SK-N-SH (cell line): ENCODE measurements at regions not wholly inside any gene's neighbourhood (a gene's known extent, or its start where the extent isn't known, plus 50 kb on each side); places are given as distances from the start of the nearest gene placed in this dataset.

Experiments
- CTCF ChIA-PET: fragments of 300-600, 350-600 bp; formaldehyde crosslinking; extraction: SDS; loops from one replicate; lab custom pipeline; 2021; lab: Yijun Ruan, JAX
- POLR2A ChIA-PET: fragments of 350-600 bp; sonication (Branson Sonifier 250); formaldehyde crosslinking; extraction: SDS; loops from one replicate; lab custom pipeline; 2020; ENCODE audit warnings: antibody characterized with exemption, inconsistent platforms; lab: Yijun Ruan, JAX
- DNase-seq: peaks from one replicate; pipeline ENCODE4 v3.0.0; 2012
- H2AFZ ChIP-seq: fragments of 200-600 bp; sonication (generic); 2 replicates; pipeline ENCODE4 v1.8.1; 2016; ENCODE audit warnings: antibody characterized with exemption, mild to moderate bottlenecking, low read depth
- H3F3A ChIP-seq: fragments of 200-600 bp; sonication (generic); replicated peaks from 2 replicates; pipeline ENCODE3; 2016; ENCODE audit warnings: antibody characterized with exemption, mild to moderate bottlenecking; ENCODE audit not compliant: insufficient read depth
- H3K27ac ChIP-seq, 2 experiments: fragments of 200-500 bp in 1 of 2; fragments of 200-600 bp in 1 of 2; sonication (Bioruptor generic) in 1 of 2; sonication (generic), shearing (Covaris generic) in 1 of 2; 2 replicates each; pipeline versions ENCODE4 v1.5.1 to v1.6.1; 2014 to 2016; ENCODE audit warnings: low read depth in 2 of 2, inconsistent platforms in 1 of 2, low read length in 1 of 2, mild to moderate bottlenecking in 1 of 2, mixed read lengths in 1 of 2
- H3K27me3 ChIP-seq: fragments of 200-600 bp; sonication (generic), shearing (Covaris generic); 2 replicates; pipeline ENCODE4 v1.6.1; 2016; ENCODE audit warnings: mixed run types; ENCODE audit not compliant: insufficient read depth
- H3K36me3 ChIP-seq, 2 experiments: fragments of 200-500 bp in 1 of 2; fragments of 200-600 bp in 1 of 2; sonication (Bioruptor generic) in 1 of 2; sonication (generic) in 1 of 2; replicated peaks in 1 of 2; 2 replicates each; pipeline versions ENCODE3 to v1.5.1; 2014 to 2016; ENCODE audit warnings: low read length in 1 of 2, mild to moderate bottlenecking in 1 of 2; ENCODE audit not compliant: insufficient read depth in 2 of 2, control insufficient read depth in 1 of 2
- H3K4me1 ChIP-seq, 2 experiments: fragments of 200-500 bp in 1 of 2; fragments of 200-600 bp in 1 of 2; sonication (Bioruptor generic) in 1 of 2; sonication (generic), shearing (Covaris generic) in 1 of 2; 2 replicates each; pipeline versions ENCODE4 v1.5.1 to v1.6.1; 2014 to 2016; ENCODE audit warnings: low read depth in 1 of 2, low read length in 1 of 2, mixed run types in 1 of 2; ENCODE audit not compliant: insufficient read depth in 2 of 2, control insufficient read depth in 1 of 2
- H3K4me2 ChIP-seq: fragments of 200-600 bp; sonication (generic), shearing (Covaris generic); 2 replicates; pipeline ENCODE4 v1.6.1; 2017; ENCODE audit warnings: mixed run types
- H3K4me3 ChIP-seq, 2 experiments: fragments of 200-500 bp in 1 of 2; fragments of 200-600 bp in 1 of 2; sonication (Bioruptor generic) in 1 of 2; sonication (generic), shearing (Covaris generic) in 1 of 2; 2 replicates each; pipeline versions ENCODE4 v1.5.1 to v1.8.1; 2014 to 2016; ENCODE audit warnings: low read depth in 2 of 2, inconsistent platforms in 1 of 2, low read length in 1 of 2, mild to moderate bottlenecking in 1 of 2, mixed read lengths in 1 of 2, moderate library complexity in 1 of 2
- H3K79me2 ChIP-seq: fragments of 200-600 bp; sonication (generic); 2 replicates; pipeline ENCODE4 v1.8.1; 2017; ENCODE audit warnings: mild to moderate bottlenecking; ENCODE audit not compliant: insufficient read depth
- H3K9ac ChIP-seq: fragments of 200-600 bp; sonication (generic); 2 replicates; pipeline ENCODE4 v1.6.1; 2017; ENCODE audit warnings: mixed run types
- H3K9me2 ChIP-seq: fragments of 200-600 bp; sonication (generic); 2 replicates; pipeline ENCODE4 v1.6.1; 2017; ENCODE audit warnings: mixed run types
- H3K9me3 ChIP-seq: fragments of 200-600 bp; sonication (generic); 2 replicates; pipeline ENCODE4 v1.6.1; 2017; ENCODE audit warnings: mixed run types, mild to moderate bottlenecking, moderate library complexity
- H4K20me1 ChIP-seq: fragments of 200-600 bp; sonication (generic); 2 replicates; pipeline ENCODE4 v1.6.1; 2017; ENCODE audit warnings: mild to moderate bottlenecking, mixed run types; ENCODE audit not compliant: insufficient read depth
- CHD2 ChIP-seq: fragments of 150-350 bp; IDR thresholded peaks from 2 replicates; pipeline ENCODE4 v1.6.1; 2018; ENCODE audit warnings: low read length; ENCODE audit not compliant: partially characterized antibody
- ELF1 ChIP-seq: IDR thresholded peaks from 2 replicates; pipeline ENCODE4 v1.4.0; 2012
- FOXM1 ChIP-seq: IDR thresholded peaks from 2 replicates; pipeline ENCODE4 v1.4.0; 2012; ENCODE audit warnings: low read depth, mild to moderate bottlenecking
- IRF3 ChIP-seq: fragments of 150-350 bp; IDR thresholded peaks from 2 replicates; pipeline ENCODE4 v1.6.1; 2016; ENCODE audit warnings: mild to moderate bottlenecking, low read depth, low read length
- MEF2A ChIP-seq: IDR thresholded peaks from 2 replicates; pipeline ENCODE4 v1.4.0; 2012; ENCODE audit warnings: low read depth, borderline replicate concordance
- NRF1 ChIP-seq: IDR thresholded peaks from 2 replicates; pipeline ENCODE4 v1.6.1; 2012; ENCODE audit warnings: low read depth, mild to moderate bottlenecking, low read length
- RCOR1 ChIP-seq: fragments of 150-350 bp; IDR thresholded peaks from 2 replicates; pipeline ENCODE4 v1.6.1; 2017; ENCODE audit warnings: antibody characterized with exemption, low read length
- SIN3A ChIP-seq: IDR thresholded peaks from 2 replicates; pipeline ENCODE4 v1.6.1; 2012; ENCODE audit warnings: low read depth, mild to moderate bottlenecking, low read length, moderate library complexity, borderline replicate concordance
- TAF1 ChIP-seq: IDR thresholded peaks from 2 replicates; pipeline ENCODE4 v1.6.1; 2012; ENCODE audit warnings: low read depth, mild to moderate bottlenecking, low read length, moderate library complexity, borderline replicate concordance
- TCF12 ChIP-seq: IDR thresholded peaks from 2 replicates; pipeline ENCODE4 v1.4.0; 2012
- ZBTB33 ChIP-seq: IDR thresholded peaks from 2 replicates; pipeline ENCODE4 v1.4.0; 2012; ENCODE audit warnings: low read depth, borderline replicate concordance
- WGBS: methylation state at CpG from one replicate; pipeline ENCODE4 v1.1.6; 2017; ENCODE audit warnings: low lambda C conversion rate; 5-methylcytosine and 5-hydroxymethylcytosine counted together

DNA sequence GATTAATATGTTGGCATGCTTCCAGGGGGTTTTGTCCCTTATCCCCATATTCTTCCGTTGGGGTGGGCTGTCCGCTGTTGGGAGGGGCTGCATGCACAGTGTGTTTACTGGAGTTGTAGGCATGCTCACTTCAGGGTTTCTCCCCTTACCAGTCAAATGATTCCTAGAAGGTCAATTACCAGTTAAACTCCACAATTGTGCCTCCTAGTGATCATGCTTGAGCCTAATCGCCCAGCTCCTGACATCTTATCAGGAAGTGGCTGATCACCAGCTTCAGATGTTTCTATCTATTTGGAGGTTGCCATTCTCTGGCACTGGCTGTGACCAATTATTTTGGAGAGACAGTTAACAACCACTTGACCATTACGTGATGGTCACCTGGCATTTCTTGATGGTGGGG, 1090.0 kb downstream of the SLITRK5 start:
- H3K4me1 ChIP-seq: no peaks in the 10 kb centered on the region
- no peaks in the 10 kb centered on the region for H3K79me2 ChIP-seq
- H3K4me2 ChIP-seq: no peak overlapping the region
- no peaks in the 10 kb centered on the region for H3K9me3 ChIP-seq
- DNase-seq: no peak
- CTCF ChIA-PET: no interaction called here
- no peaks in the 10 kb centered on the region for H4K20me1 ChIP-seq
- H3K9me2 ChIP-seq: no peaks in the 10 kb centered on the region
- H3K4me3 ChIP-seq: no peak overlapping the region
- H3K9ac ChIP-seq: no peak overlapping the region
- TF ChIP-seq IRF3 (no peak), CHD2 (no peak), ZBTB33 (no peak), NRF1 (no peak), ELF1 (no peak), RCOR1 (no peak), SIN3A (no peak), FOXM1 (no peak), TCF12 (no peak), MEF2A (no peak), TAF1 (no peak)
- TF ChIP-seq, all 33 proteins: peak for 0
- POLR2A ChIA-PET: no interaction called here
- Histone ChIP-seq H3K27ac (no peak overlapping the region), H3K36me3 (no peaks in the 10 kb centered on the region), H2AFZ (no peak overlapping the region), H3F3A (peaks cover 4% of the 10 kb centered on the region), H3K27me3 (no peaks in the 10 kb centered on the region)
- 37% methylated on average over 4 of the region's 4 CpGs for WGBS

GRCh38 chr13:88764103-88764502, 1092.9 kb downstream of the SLITRK5 start:
- no peaks in the 10 kb centered on the region for H4K20me1 ChIP-seq
- H3K27me3 ChIP-seq: no peaks in the 10 kb centered on the region
- H3K9me2 ChIP-seq: no peaks in the 10 kb centered on the region
- no peaks in the 10 kb centered on the region; the same call in 1 of the 2 replicates for H3K9me3 ChIP-seq
- H3K27ac ChIP-seq: no peak overlapping the region
- WGBS: 15% methylated on average over 3 of the region's 3 CpGs
- TF ChIP-seq SIN3A: no peak
- no peak for TF ChIP-seq TAF1
- H3K36me3 ChIP-seq: no peaks in the 10 kb centered on the region
- no peak overlapping the region for H2AFZ ChIP-seq
- no peaks in the 10 kb centered on the region for H3K79me2 ChIP-seq
- POLR2A ChIA-PET: no interaction called here
- H3K9ac ChIP-seq: no peak overlapping the region
- no peak overlapping the region for H3K4me3 ChIP-seq
- H3F3A ChIP-seq: peaks cover 4% of the 10 kb centered on the region
- no peak overlapping the region for H3K4me2 ChIP-seq
- no peaks in the 10 kb centered on the region; a peak in 1 of 4 replicates for H3K4me1 ChIP-seq
- CTCF ChIA-PET: no interaction called here
- DNase-seq: no peak
